GM12891 (cell line): ENCODE measurements at regions not wholly inside any gene's neighbourhood (a gene's known extent, or its start where the extent isn't known, plus 50 kb on each side); places are given as distances from the start of the nearest gene placed in this dataset.

Source experiments
- DNase-seq: peaks from one replicate; pipeline ENCODE4 v3.0.0; 2011; ENCODE audit warnings: low spot score; ENCODE audit not compliant: insufficient read length
- FAIRE-seq: peaks from 2 replicates; lab custom pipeline; 2011; peaks lifted over from hg19 to GRCh38; lab: Jason Lieb, UNC
- PAX5 ChIP-seq: IDR thresholded peaks from 2 replicates; pipeline ENCODE4 v1.6.1; 2011; ENCODE audit warnings: low read length, moderate library complexity, mild to moderate bottlenecking; ENCODE audit not compliant: insufficient read depth, severe bottlenecking
- POLR2A ChIP-seq: IDR thresholded peaks from 2 replicates; pipeline ENCODE4 v1.6.1; 2011; ENCODE audit warnings: low read depth, low read length, control low read depth
- POLR2AphosphoS5 ChIP-seq: IDR thresholded peaks from 2 replicates; pipeline ENCODE4 v1.6.1; 2011; ENCODE audit warnings: low read depth, low read length, control low read depth
- POU2F2 ChIP-seq: IDR thresholded peaks from 2 replicates; pipeline ENCODE4 v1.6.1; 2011; ENCODE audit warnings: low read depth, mild to moderate bottlenecking, control low read depth, low read length, moderate library complexity
- SPI1 ChIP-seq: IDR thresholded peaks from 2 replicates; pipeline ENCODE4 v1.6.1; 2011; ENCODE audit warnings: low read depth, low read length, control low read depth
- TAF1 ChIP-seq: IDR thresholded peaks from 2 replicates; pipeline ENCODE4 v1.6.1; 2011; ENCODE audit warnings: low read depth, low read length, control low read depth

DNA sequence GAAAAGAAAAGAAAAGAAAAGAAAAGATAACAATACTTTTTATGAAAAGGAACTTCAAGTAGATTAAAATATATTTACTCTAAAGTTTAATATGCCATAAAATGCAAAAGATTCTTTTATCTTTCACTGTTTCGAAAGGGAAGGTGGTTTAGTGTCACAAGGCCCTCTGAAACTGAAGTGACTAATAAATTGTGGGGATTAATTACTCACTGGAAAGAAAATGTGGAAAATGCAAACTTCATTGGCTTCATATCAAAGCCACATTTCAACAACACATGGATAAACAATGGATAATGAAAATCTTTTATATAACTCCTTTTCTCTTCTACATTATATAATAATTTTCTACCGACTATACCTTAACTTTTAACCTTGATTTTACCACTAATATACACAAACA, 320.5 kb upstream of the RSPO3 start:
- no peak for TF ChIP-seq POLR2AphosphoS5
- no peak for TF ChIP-seq POLR2A
- no peak for TF ChIP-seq SPI1
- no peak for TF ChIP-seq PAX5
- no peak for FAIRE-seq
- DNase-seq, result no peak

DNA sequence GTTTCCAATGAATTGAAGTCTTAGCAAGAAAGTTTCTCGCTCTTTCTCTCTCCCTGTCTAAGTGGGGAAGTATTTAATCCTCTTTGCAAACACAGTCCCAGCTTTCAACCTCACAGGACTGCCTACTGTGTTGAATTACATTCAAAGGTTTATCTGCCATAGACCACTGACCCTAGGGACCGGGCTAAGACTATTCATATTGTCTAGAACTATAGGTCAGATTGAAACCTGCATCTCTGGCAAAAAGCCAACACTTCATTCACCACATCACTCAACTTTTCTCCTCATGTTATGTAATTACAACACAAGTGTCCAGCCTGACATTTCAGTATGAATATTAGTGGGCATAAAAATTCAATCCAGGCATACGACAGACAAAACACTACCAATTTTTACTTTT, 314.7 kb upstream of the RSPO3 start:
- TF ChIP-seq POLR2A (no peak), POU2F2 (no peak), TAF1 (no peak), POLR2AphosphoS5 (no peak), PAX5 (no peak), SPI1 (no peak)
- DNase-seq, result no peak
- no peak for FAIRE-seq

DNA sequence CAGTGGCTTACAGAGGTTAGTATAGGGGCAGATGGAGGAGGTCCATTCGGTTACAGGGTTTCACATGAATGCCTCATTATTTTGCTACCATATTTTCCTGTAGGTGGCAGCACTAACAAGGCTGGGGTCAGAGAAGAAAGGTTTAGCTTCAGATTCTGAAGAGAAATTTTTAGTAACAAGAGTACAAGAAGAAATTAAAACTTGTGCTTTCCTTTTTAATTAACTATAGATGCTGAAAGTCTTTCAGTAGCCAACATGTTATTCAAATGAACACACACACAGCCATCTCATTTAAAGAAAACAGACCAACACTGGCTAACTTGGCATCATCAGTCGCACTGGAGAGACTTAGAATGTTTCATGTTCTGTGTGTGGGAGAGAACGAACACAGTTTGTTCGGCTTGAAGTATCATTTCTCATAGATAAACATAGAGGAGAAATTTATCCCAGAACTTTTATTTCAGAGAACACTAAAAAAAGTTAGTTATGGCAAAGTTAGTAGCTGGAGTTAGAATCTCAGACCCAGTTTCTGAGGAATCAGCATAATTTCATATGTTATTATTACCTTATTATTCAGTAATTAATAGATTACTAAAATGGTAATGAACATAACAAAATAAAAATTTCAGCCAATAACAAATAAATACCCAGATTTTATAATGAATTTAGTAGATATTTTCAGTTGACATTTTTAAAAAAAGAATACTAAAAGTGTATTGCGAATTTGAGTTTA, 314.0 kb upstream of the RSPO3 start:
- DNase-seq, result peak; percentile 2
- FAIRE-seq, result peak; percentile 83
- TF ChIP-seq POU2F2 (no peak), POLR2A (no peak), PAX5 (no peak), POLR2AphosphoS5 (no peak), TAF1 (no peak)

DNA sequence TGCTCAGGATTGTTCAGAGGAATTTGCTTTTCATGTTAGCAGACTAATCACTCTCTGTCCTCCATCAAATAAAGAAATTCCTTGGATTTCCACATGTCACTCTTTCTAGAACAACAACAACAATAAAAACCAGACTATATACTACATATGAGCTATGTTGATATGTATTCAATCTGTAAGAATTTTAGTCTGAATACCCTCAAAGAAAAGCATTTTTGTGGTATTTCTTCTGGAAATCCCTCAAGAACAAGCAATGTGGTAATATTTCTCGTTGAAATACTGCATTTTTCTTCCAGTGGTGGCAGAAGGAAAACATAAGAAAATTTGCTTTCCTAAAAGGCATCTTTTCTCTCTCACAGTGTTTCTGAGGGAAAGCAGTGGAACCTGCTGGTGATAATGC, 312.6 kb upstream of the RSPO3 start:
- DNase-seq (no peak), FAIRE-seq (no peak)
- TF ChIP-seq POLR2AphosphoS5 (no peak), PAX5 (no peak), POU2F2 (no peak), POLR2A (no peak), SPI1 (no peak), TAF1 (no peak)

DNA sequence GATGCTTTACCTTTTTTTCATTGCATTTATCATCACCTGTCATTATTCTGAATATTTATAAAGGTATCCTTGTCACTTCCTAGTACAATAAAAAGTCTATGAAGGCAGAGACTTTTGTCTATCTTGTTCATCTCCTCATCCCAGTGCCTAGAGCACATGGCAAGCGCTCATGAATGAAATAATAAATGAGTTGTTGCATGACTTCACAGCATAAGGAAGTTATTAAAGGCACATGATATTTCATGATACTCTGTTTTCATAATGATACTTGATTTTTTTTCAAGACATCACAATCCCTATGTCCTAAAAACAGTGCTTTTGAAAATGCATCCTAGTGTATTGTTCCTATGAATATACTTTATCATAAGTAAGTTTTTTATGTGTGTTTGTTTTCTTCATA, 310.6 kb upstream of the RSPO3 start:
- no peak for TF ChIP-seq POLR2AphosphoS5
- no peak for TF ChIP-seq POLR2A
- no peak for TF ChIP-seq SPI1
- TF ChIP-seq POU2F2, result no peak
- TF ChIP-seq PAX5, result no peak
- no peak for TF ChIP-seq TAF1
- DNase-seq (no peak), FAIRE-seq (no peak)

DNA sequence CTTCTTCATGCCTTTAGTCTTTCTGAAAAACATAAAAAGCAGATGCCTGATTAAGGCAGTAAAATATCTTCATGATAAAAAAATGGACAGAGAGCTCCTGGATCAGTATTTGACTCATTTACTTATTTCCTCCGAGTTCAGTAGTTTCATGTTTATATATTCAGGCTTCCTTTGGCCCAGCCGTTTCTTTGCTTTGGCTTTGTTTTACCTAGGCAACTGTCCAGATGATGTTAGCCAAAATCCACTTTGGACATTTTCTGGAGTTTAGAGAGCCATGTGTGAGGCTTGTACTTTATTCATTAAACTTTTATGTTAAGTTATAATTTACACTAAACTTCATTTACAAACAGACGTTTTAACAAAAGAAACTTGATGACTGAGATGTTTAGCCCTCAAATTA, 307.1 kb upstream of the RSPO3 start:
- TF ChIP-seq TAF1, result no peak
- no peak for TF ChIP-seq PAX5
- FAIRE-seq (no peak), DNase-seq (no peak)

DNA sequence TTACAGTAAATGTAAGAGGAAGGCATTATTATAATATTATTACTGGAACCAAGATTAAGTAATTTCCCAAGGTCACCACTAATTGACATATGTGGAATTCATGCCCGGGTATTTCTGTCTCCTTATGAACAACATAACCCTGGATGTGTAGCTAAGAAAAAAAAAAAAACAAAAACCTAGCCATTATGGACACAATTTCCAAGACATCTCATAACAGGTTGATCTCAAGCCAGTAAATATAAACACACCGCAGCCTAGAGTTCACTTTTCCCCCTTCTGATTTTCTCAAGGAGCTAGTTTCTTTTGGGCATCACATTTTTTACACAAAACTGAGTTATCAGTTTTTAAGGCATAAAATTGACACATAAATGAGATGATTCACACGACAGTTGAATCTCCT, 306.5 kb upstream of the RSPO3 start:
- DNase-seq (no peak), FAIRE-seq (no peak)
- TF ChIP-seq SPI1, result no peak
- TF ChIP-seq PAX5, result no peak
- no peak for TF ChIP-seq POU2F2
- no peak for TF ChIP-seq POLR2A
- TF ChIP-seq POLR2AphosphoS5, result no peak
- TF ChIP-seq TAF1, result no peak

DNA sequence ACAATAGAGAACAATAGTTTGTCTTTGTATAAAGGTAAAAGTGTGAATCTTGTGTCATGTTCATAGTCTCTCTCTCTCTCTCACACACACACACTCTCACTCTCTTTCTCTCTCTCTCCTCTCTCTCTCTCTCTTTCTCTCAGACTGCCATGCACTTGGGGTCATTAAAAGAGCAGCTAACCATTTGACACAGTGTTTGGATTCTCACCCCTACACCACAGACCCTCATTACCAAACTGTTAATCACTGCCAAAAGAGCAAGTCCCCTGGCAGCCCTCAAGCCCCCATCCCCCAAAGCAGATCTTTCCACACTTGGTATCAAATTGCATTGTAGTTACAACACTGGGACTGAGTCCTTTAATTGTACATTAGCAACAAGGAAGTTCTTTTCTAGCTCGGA, 305.8 kb upstream of the RSPO3 start:
- FAIRE-seq (no peak), DNase-seq (no peak)

DNA sequence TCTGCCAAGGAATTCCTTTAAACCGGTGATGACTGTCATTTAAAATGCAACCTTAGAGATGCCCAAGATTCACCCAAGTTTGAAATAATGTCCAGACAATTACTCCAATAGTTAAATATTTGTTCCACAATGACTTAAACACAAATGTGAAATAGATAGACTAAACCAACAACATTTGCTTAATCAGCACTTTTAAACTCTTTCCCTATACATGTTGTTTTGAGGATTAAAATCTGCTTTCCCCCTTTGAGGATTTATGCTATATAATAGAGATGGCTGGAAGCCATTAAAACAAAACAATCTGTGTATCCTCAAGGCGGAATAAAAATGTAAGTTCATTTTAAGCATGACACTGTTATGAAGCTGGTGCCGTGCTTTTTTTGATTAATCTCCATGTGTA, 297.8 kb upstream of the RSPO3 start:
- DNase-seq (no peak), FAIRE-seq (no peak)
- no peak for TF ChIP-seq POLR2A
- TF ChIP-seq PAX5, result no peak
- no peak for TF ChIP-seq POLR2AphosphoS5
- no peak for TF ChIP-seq TAF1
- no peak for TF ChIP-seq POU2F2
- TF ChIP-seq SPI1, result no peak

More for the DNA sequence above, 305.8 kb upstream of the RSPO3 start:
- TF ChIP-seq PAX5, result no peak
- TF ChIP-seq POLR2A, result no peak
- no peak for TF ChIP-seq TAF1
- TF ChIP-seq POU2F2, result no peak
- no peak for TF ChIP-seq SPI1
- no peak for TF ChIP-seq POLR2AphosphoS5

DNA sequence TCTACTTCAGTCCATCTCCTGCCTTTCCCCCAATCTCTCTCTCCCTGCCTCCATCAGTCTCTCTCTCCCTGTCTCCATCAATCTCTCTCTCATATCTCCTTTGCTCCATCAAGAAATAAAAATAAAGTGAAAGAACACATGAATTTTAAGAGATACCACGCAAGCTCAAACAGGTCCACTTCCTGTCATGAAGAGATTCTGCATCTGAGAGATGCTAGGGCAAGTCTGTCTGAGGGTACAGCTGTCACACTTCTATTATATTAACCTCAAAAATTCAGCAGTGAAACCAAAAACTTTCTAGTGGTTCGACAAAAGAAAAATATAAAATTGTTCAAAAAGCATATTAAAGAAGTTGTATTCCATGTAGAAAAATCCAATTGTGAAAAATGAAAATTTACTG, 296.8 kb upstream of the RSPO3 start:
- DNase-seq (no peak), FAIRE-seq (no peak)
- no peak for TF ChIP-seq TAF1
- no peak for TF ChIP-seq POLR2A
- no peak for TF ChIP-seq SPI1
- TF ChIP-seq PAX5, result no peak
- TF ChIP-seq POU2F2, result no peak

DNA sequence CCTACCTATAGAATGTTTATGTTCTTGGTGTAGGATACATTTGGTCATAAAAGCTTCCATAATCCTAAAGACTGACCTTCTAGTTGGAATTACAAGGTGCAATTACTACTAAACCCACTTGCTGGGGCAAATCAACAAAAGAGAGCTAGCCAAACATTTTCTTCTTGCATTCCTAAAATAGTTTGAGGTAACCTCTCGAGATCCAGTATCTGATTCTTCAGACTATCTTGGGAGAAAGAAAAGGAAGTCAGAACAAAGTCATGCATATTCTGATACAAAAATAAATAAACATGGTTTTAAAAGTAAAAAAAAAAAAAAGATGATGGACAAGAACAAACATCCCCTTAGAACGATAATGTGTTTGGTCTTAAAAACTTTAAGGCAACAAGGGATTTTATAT, 294.2 kb upstream of the RSPO3 start:
- TF ChIP-seq POU2F2 (no peak), TAF1 (no peak), SPI1 (no peak), POLR2AphosphoS5 (no peak), PAX5 (no peak), POLR2A (no peak)
- no peak for FAIRE-seq
- no peak for DNase-seq
